ENCODE measurements at regions not wholly inside any gene's neighbourhood (a gene's known extent, or its start where the extent isn't known, plus 50 kb on each side); places are given as distances from the start of the nearest gene placed in this dataset.

- Histone ChIP-seq H3K79me2 (ENCODE audit: insufficient read depth, low read length) (no peaks in the 10 kb centered on the region), H2AFZ (ENCODE audit: low read length) (no peak overlapping the region), H3K9me3 (ENCODE audit: low read length) (no peaks in the 10 kb centered on the region), H3K36me3 (replicated peaks in 1 of 2; ENCODE audit: control insufficient read depth in 1 of 2, insufficient read depth in 2 of 2, low read length in 2 of 2) (no peaks in the 10 kb centered on the region), H4K20me1 (ENCODE audit: insufficient read depth, low read length) (no peaks in the 10 kb centered on the region), H3K4me3 (replicated peaks in 1 of 3; ENCODE audit: insufficient read depth in 1 of 3, low read depth in 2 of 3, low read length in 3 of 3) (no peak overlapping the region), H3K9ac (ENCODE audit: insufficient read depth, low read depth, low read length) (no peak overlapping the region), H3K27ac (ENCODE audit: extremely low read length, insufficient read depth, low read length) (no peak overlapping the region), H3K27me3 (ENCODE audit: control insufficient read depth in 1 of 2, insufficient read depth in 2 of 2, low read length in 2 of 2) (peaks cover 1 to 11% of the 10 kb centered on the region in 2 experiments; a peak in 2 of 5 replicates), H3K4me1 (ENCODE audit: insufficient read depth, low read length) (no peaks in the 10 kb centered on the region), H3K4me2 (ENCODE audit: low read depth, low read length) (no peak overlapping the region)
- ATAC-seq (no peak), DNase-seq (ENCODE audit: low spot score) (no peak), FAIRE-seq (no peak)
- TF ChIP-seq SNAPC4 (CRISPR knock-in tag; IDR thresholded peaks at IDR 0.05): no peak
- no peak for TF ChIP-seq ZSCAN21 (CRISPR knock-in tag; IDR thresholded peaks at IDR 0.05; ENCODE audit: borderline replicate concordance)
- no peak for TF ChIP-seq ZNF687 (CRISPR knock-in tag; IDR thresholded peaks at IDR 0.05)
- TF ChIP-seq DR1 (CRISPR knock-in tag; IDR thresholded peaks at IDR 0.05): no peak
- intact Hi-C loops (cut with micrococcal nuclease; ENCODE audit: unreplicated experiment): no loop called here
- ChIA-PET CTCF (ENCODE audit: low intra/inter-chr PET ratio, low total read pairs) (no interaction called here), POLR2A (no interaction called here)
- no TSS peak for BruUV-seq (replicated peaks)
- WGBS (ENCODE audit: low lambda C conversion rate): 0% methylated on average over 1 of the region's 2 CpGs
- in situ Hi-C loops (cut with HindIII; ENCODE audit: extremely low pct_ligation_motif_present, low pct_unique_long_range_greater_than_20kb): no loop called here
Observed at GRCh38 chr15:79221696-79222095, 60.8 kb upstream of the ANKRD34C start.

All from HepG2 (cell line).